GM21619 (cell line): ENCODE measurements at regions not wholly inside any gene's neighbourhood (a gene's known extent, or its start where the extent isn't known, plus 50 kb on each side); places are given as distances from the start of the nearest gene placed in this dataset.

Experiments
- ATAC-seq: cut with Tn5 transposase; IDR thresholded peaks from one replicate; pipeline ENCODE4 v1.9.1; 2021; ENCODE audit not compliant: unreplicated experiment

DNA sequence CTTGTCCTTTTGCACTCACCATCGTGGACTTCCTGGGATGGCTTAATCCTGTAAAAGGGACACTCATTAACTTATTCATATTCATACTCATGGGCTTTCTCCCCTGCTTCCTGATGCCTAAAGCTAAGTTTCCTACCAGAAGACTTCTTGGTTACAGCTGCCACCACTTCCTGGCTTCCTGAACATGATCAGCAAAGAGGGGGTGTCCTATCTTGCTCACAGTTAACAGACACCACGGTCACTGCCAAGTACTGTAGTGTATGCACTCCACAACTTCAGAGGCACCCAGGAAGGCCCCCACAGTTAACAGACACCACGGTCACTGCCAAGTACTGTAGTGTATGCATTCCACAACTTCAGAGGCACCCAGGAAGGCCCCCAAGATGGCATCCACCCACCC, 177.8 kb downstream of the SIPA1L2 start:
- ATAC-seq: no peak

DNA sequence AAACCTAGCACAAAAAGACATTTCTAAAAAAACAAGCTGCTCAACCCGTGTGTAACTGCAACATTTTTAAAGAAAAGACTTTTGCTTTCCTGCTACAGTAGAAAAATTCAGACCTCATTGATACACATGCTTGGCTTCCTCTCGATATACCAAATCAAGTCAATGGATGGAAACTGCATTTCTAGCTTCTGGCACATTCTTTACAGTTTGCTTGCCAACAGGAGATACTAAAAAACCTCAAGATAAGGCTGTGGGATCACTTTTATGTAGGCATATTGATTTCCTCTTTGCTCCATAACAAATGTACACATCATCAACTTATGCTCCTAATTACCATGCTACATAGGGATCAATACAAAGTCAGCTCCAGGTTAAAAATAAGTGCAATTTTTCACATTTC, 178.4 kb downstream of the SIPA1L2 start:
- no peak for ATAC-seq

DNA sequence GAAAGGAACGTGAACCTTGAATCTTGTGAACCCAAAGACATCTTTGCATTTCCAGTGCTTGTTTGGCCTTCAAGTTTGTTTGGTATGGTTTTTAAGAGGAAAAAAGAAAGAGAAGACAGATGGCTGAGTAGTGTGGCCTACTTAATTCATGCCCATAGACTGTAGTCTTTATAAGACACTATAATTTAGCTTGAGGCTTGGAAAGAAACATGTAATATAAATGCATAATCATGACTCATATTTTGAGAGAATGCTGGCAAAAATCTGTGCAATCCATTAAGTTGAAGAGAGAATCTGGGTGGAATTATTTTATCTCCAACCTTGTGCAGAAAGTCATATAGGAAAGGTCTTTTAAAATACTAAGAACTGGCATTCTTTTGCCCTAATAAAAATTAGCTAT, 179.3 kb downstream of the SIPA1L2 start:
- ATAC-seq: no peak

DNA sequence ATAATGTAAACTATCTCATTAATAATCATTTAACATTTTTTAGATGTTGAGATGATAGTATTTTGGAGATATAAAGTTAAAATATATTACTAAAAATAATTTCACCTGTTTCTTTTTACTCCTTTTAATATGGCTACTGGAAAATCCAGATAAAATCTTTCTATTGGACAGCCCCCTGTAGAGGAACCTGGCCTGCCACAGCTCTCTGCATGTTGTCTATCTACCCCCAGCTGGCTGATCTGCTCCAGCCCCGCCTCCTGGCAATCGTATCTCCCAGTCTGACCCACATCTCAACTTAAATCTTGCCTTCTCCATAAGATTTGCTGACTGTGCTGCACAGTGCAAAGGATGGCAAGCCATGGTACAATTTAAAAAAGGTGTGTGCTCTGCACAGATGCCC, 182.8 kb downstream of the SIPA1L2 start:
- no peak for ATAC-seq

DNA sequence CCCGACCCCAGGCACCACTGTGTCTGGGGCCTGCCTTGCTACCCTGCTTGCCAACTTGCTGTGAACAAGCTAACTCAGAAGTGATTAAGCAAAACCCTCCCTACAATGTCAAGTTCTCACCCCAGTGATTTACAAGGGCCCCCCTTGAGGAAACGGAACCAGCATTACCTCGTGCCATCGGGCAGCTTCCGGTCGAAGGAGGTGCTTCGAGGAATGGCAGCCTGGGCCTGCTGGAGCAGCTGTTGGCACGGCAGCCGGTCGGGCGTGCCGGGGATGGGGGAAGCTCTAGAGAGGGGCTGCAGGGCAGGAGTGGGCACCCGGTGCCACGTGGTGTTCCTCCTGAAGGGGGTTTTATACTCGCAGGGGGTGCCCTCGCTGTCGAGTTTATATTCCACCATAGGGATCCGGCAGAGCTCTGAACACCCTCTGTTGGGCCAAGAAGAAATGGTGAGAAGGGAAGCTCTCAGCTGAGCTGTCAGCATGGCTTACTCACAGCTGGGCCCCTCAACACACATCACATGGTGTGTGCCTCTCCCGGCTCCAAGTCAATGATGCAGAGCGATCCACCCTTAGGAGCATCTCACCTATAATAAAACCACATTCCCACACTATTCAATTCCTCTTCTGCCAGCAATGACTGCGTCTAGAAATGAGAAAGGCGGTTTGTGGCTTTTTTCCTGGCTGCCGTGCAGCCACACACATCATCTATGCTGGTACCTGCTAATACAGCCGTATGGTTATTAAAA, 184.4 kb downstream of the SIPA1L2 start:
- no peak for ATAC-seq

DNA sequence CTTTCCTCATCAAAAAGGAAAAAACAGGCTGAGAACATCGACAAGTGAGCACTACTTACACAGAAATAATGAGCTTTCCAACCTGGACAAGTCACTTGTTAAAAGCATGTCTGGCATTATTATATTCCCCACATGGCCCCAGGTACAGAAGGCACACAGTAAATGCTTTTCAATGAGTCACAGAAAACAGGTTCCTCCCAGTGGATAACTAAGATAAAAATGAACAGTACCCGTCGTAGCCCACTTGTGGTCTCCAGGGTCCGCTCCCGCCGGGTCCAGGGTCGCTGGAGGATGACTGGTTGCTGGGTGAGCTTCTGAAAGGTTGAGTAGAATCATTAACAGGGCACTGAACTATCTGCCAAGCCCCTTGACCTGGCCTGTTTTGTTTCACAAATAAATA, 186.6 kb downstream of the SIPA1L2 start:
- no peak for ATAC-seq

DNA sequence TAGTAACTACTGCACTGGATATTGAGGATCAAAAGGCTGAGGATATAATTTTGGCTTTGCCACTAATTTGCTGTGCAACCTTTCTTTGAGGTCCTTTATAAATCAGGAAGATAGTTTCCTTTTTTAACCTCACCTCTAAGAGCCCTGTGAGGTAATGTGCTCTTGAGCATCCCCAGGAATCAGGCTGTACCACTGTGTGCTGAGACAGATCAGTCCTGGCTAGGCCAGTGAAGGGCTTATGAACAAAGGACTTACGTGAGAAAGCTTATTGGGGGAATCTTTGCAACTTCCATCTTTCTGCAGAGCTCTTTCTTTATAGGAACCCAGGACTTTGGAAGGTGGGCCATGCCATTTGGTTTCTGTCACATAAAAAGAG, 188.9 kb downstream of the SIPA1L2 start:
- ATAC-seq: no peak

DNA sequence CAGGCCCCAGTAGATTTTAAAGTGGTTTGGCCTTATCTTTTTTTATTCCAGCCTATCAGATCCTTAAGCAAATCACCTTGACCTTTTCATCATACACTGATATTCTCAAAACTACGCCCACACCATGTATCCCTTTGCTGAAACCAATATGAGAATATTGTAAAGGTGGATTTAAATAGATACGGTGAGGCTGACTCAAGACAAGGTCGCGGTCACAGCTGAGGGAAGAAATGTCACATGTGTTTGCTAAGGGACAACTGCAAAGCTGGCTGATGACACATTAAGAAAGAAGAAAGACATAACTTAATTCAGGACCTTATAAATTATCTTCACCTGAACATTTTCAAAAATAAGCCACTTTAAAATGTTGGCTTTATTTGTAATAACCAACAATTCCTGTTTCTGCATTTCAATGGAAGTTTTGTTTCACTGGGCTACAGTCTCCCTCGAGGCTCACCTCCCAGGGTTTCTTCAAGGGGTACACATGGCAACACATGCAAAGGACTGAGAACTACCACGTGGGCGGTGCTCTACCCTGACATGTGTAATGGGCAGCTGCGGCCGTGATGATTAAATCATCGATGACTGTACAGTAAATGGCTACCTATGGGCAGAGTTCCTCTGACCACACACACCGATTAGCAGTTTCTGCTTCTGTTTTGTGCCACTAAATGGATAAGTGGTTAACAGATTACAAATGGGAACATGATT, 189.5 kb downstream of the SIPA1L2 start:
- ATAC-seq: no peak

DNA sequence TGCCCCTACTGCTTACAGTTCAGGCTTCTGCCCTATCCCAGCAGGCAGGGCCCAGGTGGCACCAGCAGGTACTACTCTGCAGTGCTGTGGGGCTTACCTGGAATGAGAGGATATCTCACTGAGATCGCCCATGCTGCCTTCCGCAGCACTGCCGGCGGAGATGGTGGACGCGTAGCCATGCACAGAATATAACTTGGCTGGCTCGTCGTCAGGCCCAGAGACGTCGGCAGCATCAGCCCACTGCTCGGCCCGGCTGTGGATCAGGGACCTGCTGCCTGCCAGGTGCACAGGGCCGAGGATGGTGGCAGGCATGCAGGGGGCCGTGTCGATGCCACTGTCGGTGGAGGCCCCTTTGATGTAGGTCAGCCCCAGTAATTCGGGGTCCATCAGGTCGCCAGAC, 190.9 kb downstream of the SIPA1L2 start:
- ATAC-seq: no peak

DNA sequence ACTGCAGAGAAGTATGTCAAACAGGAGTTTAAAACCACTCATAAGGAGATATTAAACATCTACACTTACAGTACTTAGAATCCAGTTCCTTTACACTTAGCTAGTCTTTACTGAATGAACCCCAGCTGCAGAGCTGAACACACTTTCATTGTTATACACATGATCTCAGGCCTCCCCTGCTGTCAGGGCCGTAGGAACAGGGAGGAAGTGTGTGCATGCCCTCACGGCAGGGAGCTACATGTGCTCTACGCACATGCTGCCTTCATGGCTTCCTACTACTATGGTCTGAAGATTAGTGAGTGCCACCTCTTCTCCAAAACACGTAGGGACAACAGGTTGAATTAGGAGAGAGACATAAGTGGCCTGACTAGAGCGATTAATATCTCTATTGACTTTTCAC, 191.5 kb downstream of the SIPA1L2 start:
- no peak for ATAC-seq

DNA sequence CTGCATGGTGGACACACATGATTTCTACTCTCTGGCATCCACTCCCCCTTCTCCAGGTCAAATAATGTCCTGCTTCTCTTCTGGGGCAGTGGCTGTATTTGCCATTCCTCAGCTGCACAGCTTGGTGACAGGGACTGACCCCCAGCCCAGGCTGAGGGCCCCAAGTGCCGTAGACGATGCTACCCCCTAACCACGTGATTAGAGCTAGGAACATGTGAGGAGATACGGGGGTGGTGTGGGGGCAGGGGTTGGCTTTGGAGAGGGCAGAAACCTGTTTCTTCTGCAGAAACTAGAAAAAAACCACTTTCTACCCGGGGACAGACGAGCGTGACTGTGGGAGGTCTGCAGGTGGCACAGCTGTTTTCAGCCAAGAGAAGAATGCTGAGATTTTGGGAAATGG, 192.4 kb downstream of the SIPA1L2 start:
- no peak for ATAC-seq

DNA sequence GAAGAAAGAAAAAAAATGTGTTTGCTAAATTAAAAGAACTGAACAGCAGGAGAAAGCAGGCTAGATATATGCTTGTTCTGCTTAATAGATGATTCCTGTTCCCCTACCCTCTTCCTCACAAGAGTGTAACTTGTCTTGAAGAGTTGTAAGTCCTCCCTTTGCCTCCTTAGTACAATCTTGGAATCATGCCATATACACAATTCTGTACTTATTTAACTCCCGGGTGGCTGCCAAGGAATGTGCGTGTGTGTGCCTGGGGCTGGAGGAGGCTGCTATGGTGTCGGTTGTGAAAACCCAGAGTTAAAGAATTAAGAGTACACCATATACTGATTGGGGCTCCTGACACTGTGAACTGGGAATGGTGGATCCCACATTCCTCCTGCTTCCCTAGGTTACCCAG, 194.2 kb downstream of the SIPA1L2 start:
- no peak for ATAC-seq

DNA sequence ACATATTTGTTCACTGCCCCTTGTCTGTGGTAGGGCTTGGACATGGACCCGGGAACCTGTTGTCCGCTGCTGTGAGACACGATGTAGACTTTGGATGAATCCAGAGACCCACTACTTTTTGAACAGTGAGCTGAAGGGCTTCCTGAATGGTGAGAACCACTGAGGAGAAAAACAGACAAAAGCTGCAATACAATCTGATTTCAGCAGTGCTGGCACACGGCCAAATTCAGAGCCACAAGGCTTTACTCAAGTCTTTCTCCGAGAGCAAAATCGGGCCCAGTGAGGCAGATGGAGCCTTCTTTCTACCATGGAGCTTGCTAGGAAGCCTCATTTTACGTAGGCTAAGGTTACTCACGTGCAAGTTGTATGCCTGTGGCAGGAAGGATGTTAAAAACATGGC, 197.6 kb downstream of the SIPA1L2 start:
- no peak for ATAC-seq

DNA sequence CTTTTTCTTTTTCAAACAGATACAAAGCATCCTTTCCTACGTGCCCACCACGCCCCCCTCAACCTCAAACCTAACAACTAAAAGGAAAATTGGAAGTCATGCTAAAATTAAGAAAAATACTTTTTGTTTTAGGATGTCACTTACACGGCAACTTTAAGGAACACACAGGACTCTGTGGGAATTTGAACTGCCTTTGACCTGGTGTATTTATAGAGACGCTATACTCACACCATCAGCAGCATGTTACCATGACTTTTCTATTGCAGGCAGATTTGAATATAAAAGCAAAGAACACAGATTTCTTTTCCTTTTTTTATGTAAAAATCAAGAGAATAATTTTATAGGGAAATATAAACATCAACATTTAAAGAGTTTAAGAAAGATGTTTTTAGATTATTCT, 198.2 kb downstream of the SIPA1L2 start:
- no peak for ATAC-seq

DNA sequence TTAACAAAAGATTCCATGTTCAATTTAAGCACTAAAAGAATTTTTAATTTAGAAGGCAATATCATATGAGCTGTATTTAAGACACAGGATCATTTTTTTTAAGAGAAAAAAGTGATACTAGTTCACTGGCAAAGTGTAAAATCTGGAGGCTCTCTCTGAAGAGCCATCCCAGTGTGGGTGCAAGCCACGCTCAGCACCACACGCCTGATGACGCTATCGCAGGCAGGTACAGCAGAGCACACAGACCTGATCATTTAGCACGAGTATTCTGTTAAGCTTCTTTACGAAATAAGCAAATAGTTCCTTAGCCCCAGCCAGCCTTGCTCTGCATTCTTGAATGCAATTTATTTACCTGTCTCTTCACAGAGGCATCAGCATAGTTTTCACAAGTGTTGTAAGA, 198.6 kb downstream of the SIPA1L2 start:
- ATAC-seq: no peak

DNA sequence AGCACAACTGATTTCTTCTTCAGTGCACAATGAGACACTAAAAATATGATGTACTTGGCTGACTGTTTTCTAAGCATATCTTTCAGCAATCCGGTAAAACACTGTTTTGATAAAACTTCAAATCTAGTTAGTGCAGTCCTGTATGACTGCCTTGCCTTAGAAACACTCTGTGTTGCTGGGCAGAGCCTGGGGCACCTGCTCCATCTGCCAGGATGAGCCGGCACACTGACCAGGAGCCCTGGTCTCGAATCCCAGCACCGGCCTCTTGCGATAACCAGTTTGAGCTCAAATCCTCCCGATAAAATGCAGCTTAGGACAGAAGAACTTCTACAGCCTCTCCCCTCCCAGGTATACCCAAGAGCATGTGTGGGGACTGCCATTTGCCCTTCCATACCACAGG, 199.5 kb downstream of the SIPA1L2 start:
- no peak for ATAC-seq

DNA sequence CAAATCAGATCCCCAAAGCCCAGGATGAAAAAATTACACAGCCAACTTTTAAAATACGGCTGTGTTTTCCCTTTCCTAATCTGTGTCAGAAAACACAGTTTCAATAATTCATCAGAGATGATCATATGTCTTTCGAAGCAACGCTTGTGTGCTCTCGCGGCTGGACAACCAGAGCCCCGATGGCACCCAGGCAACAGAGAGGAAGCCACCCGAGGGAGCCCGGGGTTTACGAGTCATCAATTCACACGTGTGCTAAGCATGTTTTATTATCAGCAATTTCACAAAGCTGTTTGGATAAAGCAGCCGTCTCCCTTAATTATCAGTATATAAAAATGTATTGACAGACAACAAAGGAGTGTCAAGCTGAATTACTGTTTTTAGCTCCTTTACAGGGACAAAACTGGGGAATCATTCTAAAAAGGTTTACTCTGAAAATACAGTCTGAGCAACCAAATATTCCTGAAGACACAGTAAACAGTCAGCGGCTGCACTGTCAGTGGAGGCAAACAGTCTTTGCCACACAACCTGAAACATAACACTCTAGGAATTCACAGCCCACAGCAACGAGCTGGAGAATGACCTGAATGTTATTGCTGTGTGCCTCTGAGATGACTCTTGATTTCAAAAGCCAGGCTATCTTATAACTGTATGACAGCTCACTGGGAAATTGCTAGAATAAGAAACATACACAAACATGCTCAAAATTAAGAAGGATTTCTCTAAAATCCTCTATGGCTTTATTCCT, 201.0 kb downstream of the SIPA1L2 start:
- ATAC-seq: no peak

DNA sequence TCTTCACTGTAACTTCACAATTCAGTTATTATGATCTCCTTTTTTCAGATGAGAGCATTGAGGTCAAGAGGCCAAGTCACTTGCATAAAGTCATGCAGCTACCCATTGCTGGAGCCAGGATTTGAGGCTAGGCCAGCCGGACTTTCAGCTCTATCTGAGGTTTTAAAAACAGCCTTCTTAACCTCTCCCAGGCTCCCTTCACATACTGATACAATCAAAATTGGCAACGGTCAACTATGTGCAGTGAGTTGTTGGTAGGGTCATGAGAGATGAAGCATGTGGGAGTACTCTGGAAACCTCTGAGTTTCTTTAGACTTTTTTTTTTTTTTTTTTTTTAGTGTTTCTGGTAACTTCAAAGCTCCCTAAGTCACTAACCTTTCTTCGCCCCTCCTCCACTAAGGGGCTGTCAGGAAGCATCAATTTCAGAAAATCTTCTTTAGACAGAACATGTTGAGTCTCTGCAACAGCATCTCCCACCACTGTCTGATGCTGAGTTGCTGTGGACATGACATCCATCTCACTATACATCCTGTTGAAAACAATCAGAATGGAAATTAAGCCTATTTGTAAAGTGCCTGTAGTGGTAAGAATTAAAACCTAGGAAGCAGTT, 201.8 kb downstream of the SIPA1L2 start:
- ATAC-seq: no peak

DNA sequence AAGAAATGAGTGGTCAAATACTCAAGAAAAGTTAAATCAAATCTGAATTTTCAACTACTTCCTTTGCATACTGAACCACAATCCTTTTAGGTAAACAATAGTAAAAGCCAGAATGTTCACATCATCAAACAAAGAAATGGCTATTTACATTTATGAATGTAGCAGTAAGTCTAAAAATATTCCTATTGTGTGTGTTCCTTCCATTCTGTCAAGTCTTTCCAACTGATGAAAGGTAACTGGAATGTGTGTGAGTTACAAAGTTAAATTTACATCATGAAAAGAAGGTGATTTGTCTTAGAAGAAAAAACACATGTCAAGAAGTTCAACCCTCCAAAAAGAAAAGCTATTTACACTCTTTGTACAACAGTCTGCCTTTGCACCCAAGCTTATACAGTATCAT, 203.1 kb downstream of the SIPA1L2 start:
- ATAC-seq: no peak

DNA sequence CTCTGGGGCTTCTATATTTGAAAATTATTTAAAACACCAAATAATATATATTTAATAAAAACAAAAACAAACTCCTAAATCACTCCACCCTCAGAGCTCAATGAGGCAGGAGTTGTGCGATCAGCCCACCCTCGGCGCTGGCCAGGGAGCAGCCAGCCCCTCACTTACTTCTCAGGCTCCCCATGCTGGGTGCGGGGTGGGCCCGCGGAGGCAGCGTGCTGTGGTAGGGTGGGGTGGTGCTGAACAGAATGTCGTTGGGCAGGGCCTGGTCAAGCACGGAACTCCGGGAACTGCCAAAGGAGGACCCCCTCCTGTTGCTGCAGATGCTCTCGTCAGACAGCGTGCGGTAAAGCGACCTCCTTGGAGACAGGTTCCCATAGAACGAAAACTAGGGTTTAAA, 204.5 kb downstream of the SIPA1L2 start:
- no peak for ATAC-seq

DNA sequence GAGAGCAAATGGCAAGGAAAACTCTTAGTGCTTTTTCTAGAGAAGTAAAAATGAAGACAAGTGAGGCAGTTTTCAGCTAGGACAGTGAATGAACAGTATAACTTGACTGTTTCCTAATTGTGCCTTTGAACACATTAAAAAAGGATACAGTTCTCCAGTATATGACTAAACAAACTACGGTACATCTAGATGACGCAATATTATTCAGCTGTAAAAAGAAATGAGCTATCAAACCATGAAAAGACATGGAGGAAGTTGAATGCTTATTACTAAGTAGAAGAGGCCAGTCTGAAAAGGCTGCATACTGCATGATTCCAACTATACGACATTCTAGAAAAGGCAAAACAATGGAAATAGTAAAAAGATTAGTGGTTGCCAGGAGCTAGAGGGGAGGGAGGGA, 206.3 kb downstream of the SIPA1L2 start:
- ATAC-seq: no peak

DNA sequence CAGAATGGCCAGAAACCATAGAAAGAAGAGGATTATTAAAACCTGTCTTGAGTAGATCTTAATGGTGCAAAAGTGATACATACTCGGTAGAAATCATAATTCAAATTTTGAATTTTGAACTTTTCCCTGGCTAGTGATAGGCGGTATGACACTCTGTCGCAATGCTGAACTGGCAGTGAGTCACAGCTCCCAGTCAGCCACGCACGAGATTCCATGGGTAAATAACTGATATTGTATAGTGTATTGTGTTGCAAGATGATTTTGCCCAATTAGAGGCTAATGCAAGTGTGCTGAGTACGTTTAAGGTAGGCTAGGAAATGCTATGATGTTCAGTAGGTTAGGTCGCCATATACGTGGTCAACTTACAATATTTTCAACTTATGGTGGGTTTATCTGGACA, 207.0 kb downstream of the SIPA1L2 start:
- no peak for ATAC-seq
